ENCODE measurements at regions not wholly inside any gene's neighbourhood (a gene's known extent, or its start where the extent isn't known, plus 50 kb on each side); places are given as distances from the start of the nearest gene placed in this dataset.

GRCh38 chr12:76156314-76156713, 71.8 kb upstream of the NAP1L1 start:
- no peak for TF ChIP-seq TEAD4 (IDR thresholded peaks at IDR 0.05)
- no peak for TF ChIP-seq FOXM1 (IDR thresholded peaks at IDR 0.05; ENCODE audit: borderline replicate concordance, low read depth)
- TF ChIP-seq, protein P1, sequence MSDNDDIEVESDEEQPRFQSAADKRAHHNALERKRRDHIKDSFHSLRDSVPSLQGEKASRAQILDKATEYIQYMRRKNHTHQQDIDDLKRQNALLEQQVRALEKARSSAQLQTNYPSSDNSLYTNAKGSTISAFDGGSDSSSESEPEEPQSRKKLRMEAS (IDR thresholded peaks at IDR 0.05): no peak

GRCh38 chr12:76155157-76155670, 70.7 kb upstream of the NAP1L1 start:
- TF ChIP-seq EGR1 (IDR thresholded peaks at IDR 0.05) (no peak), RAD21 (IDR thresholded peaks at IDR 0.05; ENCODE audit: low read depth) (no peak), REST (IDR thresholded peaks at IDR 0.05; ENCODE audit: low read depth) (no peak), ZBTB7A (IDR thresholded peaks at IDR 0.05; ENCODE audit: low read depth) (no peak), YY1 (IDR thresholded peaks at IDR 0.05; ENCODE audit: low read depth) (no peak), TEAD4 (IDR thresholded peaks at IDR 0.05) (no peak), CREB1 (IDR thresholded peaks at IDR 0.05; ENCODE audit: low read depth) (no peak), NFIC (IDR thresholded peaks at IDR 0.05) (no peak), CEBPB (IDR thresholded peaks at IDR 0.05) (no peak), TAF1 (IDR thresholded peaks at IDR 0.05; ENCODE audit: low read depth) (no peak), FOXM1 (IDR thresholded peaks at IDR 0.05; ENCODE audit: borderline replicate concordance, low read depth) (no peak), TCF12 (IDR thresholded peaks at IDR 0.05; ENCODE audit: low read depth) (no peak), EP300 (IDR thresholded peaks at IDR 0.05; ENCODE audit: borderline replicate concordance) (no peak)
- TF ChIP-seq, protein P1 (IDR thresholded peaks at IDR 0.05): no peak
- TF ChIP-seq, protein P2, sequence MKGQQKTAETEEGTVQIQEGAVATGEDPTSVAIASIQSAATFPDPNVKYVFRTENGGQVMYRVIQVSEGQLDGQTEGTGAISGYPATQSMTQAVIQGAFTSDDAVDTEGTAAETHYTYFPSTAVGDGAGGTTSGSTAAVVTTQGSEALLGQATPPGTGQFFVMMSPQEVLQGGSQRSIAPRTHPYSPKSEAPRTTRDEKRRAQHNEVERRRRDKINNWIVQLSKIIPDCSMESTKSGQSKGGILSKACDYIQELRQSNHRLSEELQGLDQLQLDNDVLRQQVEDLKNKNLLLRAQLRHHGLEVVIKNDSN (IDR thresholded peaks at IDR 0.05): no peak

GRCh38 chr12:76153616-76154015, 69.1 kb upstream of the NAP1L1 start:
- TF ChIP-seq REST (IDR thresholded peaks at IDR 0.05; ENCODE audit: low read depth) (no peak), EP300 (IDR thresholded peaks at IDR 0.05; ENCODE audit: borderline replicate concordance) (no peak), TEAD4 (IDR thresholded peaks at IDR 0.05) (no peak)

GRCh38 chr12:76152181-76152807, 67.8 kb upstream of the NAP1L1 start:
- no peak for TF ChIP-seq YY1 (IDR thresholded peaks at IDR 0.05; ENCODE audit: low read depth)
- no peak for TF ChIP-seq ZBTB7A (IDR thresholded peaks at IDR 0.05; ENCODE audit: low read depth)
- TF ChIP-seq NFIC (IDR thresholded peaks at IDR 0.05): no peak
- no peak for TF ChIP-seq EGR1 (IDR thresholded peaks at IDR 0.05)
- no peak for TF ChIP-seq CEBPB (IDR thresholded peaks at IDR 0.05)
- TF ChIP-seq CREB1 (IDR thresholded peaks at IDR 0.05; ENCODE audit: low read depth): no peak
- TF ChIP-seq, protein P2 (IDR thresholded peaks at IDR 0.05): no peak
- no peak for TF ChIP-seq TAF1 (IDR thresholded peaks at IDR 0.05; ENCODE audit: low read depth)
- TF ChIP-seq, protein P1 (IDR thresholded peaks at IDR 0.05): no peak
- TF ChIP-seq TEAD4 (IDR thresholded peaks at IDR 0.05): no peak
- no peak for TF ChIP-seq TCF12 (IDR thresholded peaks at IDR 0.05; ENCODE audit: low read depth)
- no peak for TF ChIP-seq REST (IDR thresholded peaks at IDR 0.05; ENCODE audit: low read depth)
- no peak for TF ChIP-seq EP300 (IDR thresholded peaks at IDR 0.05; ENCODE audit: borderline replicate concordance)
- no peak for TF ChIP-seq RAD21 (IDR thresholded peaks at IDR 0.05; ENCODE audit: low read depth)
- no peak for TF ChIP-seq FOXM1 (IDR thresholded peaks at IDR 0.05; ENCODE audit: borderline replicate concordance, low read depth)
